Activated naive CD4-positive, alpha-beta T cell treated with anti-CD3 and anti-CD28 coated beads, Interleukin-2, amount 10 ng/mL, durations not matched to agents 7 days and 5 days (primary cell): ENCODE measurements at regions not wholly inside any gene's neighbourhood (a gene's known extent, or its start where the extent isn't known, plus 50 kb on each side); places are given as distances from the start of the nearest gene placed in this dataset.
"Not testable (repeated sequence)": the region's sequence is repeated elsewhere in the genome, so short reads cannot be mapped to it uniquely, and the experiment has no call there.

Source experiments
- CTCF ChIA-PET: fragments of 350-600 bp; sonication (Branson Sonifier 250); formaldehyde crosslinking; loops from one replicate; lab custom pipeline; 2021; ENCODE audit warnings: antibody characterized with exemption; lab: Charles Lee
- DNase-seq: peaks from one replicate; pipeline ENCODE4 v3.0.0-alpha.2; 2020
- H3K27ac Mint-ChIP-seq: one replicate; pipeline ENCODE4 v1.8.0; 2021; ENCODE audit warnings: mild to moderate bottlenecking, moderate library complexity, mixed read lengths
- H3K27me3 Mint-ChIP-seq: one replicate; pipeline ENCODE4 v1.8.0; 2021; ENCODE audit warnings: mild to moderate bottlenecking, mixed read lengths
- H3K36me3 Mint-ChIP-seq: one replicate; pipeline ENCODE4 v1.8.0; 2021; ENCODE audit warnings: mixed read lengths
- H3K4me1 Mint-ChIP-seq: one replicate; pipeline ENCODE4 v1.8.0; 2021; ENCODE audit warnings: mixed read lengths
- H3K4me3 Mint-ChIP-seq: one replicate; pipeline ENCODE4 v1.8.0; 2021; ENCODE audit warnings: mild to moderate bottlenecking, moderate library complexity, mixed read lengths
- H3K9me3 Mint-ChIP-seq: one replicate; pipeline ENCODE4 v1.8.0; 2021; ENCODE audit warnings: mixed read lengths

GRCh38 chr6:26961236-26961635, 286.3 kb upstream of the PRSS16 start:
- not testable (repeated sequence) for H3K27me3 Mint-ChIP-seq, H3K4me3 Mint-ChIP-seq

GRCh38 chr6:27002447-27002846, 245.1 kb upstream of the PRSS16 start:
- DNase-seq, result no peak
- Mint-ChIP-seq H3K9me3 (no peaks in the 10 kb centered on the region), H3K4me1 (no peaks in the 10 kb centered on the region), H3K27ac (no peak overlapping the region), H3K36me3 (no peaks in the 10 kb centered on the region), H3K27me3 (no peaks in the 10 kb centered on the region), H3K4me3 (no peak overlapping the region)
- CTCF ChIA-PET, result no interaction called here

More at GRCh38 chr6:26961236-26961635, 286.3 kb upstream of the PRSS16 start:
- DNase-seq, CTCF ChIA-PET, H3K27ac Mint-ChIP-seq, H3K36me3 Mint-ChIP-seq, H3K9me3 Mint-ChIP-seq, H3K4me1 Mint-ChIP-seq: not testable (repeated sequence)

- H3K9me3 Mint-ChIP-seq, result peaks cover 11% of the 10 kb centered on the region
- no peak for DNase-seq
- H3K4me3 Mint-ChIP-seq, result no peak overlapping the region
- no peaks in the 10 kb centered on the region for H3K4me1 Mint-ChIP-seq
- H3K27ac Mint-ChIP-seq, result no peak overlapping the region
- H3K27me3 Mint-ChIP-seq, result no peaks in the 10 kb centered on the region
- no peaks in the 10 kb centered on the region for H3K36me3 Mint-ChIP-seq
- CTCF ChIA-PET, result no interaction called here
Observed at GRCh38 chr6:27007020-27007419, 240.5 kb upstream of the PRSS16 start.

GRCh38 chr6:27008613-27009012, 238.9 kb upstream of the PRSS16 start:
- H3K27ac Mint-ChIP-seq, H3K4me1 Mint-ChIP-seq, H3K27me3 Mint-ChIP-seq, H3K36me3 Mint-ChIP-seq, CTCF ChIA-PET, H3K4me3 Mint-ChIP-seq, DNase-seq: not testable (repeated sequence)
- peaks cover 11% of the 10 kb centered on the region for H3K9me3 Mint-ChIP-seq

- H3K4me1 Mint-ChIP-seq, H3K4me3 Mint-ChIP-seq, CTCF ChIA-PET, H3K27me3 Mint-ChIP-seq, H3K27ac Mint-ChIP-seq, DNase-seq, H3K36me3 Mint-ChIP-seq: not testable (repeated sequence)
- H3K9me3 Mint-ChIP-seq, result peaks cover 19% of the 10 kb centered on the region
Observed at GRCh38 chr6:27014053-27014452, 233.4 kb upstream of the PRSS16 start.

GRCh38 chr6:27016689-27017088, 230.8 kb upstream of the PRSS16 start:
- H3K9me3 Mint-ChIP-seq, result peaks cover 11% of the 10 kb centered on the region
- H3K27me3 Mint-ChIP-seq, result peaks cover 20% of the 10 kb centered on the region
- no peak overlapping the region for H3K27ac Mint-ChIP-seq
- H3K4me3 Mint-ChIP-seq, result no peak overlapping the region
- H3K36me3 Mint-ChIP-seq, result no peaks in the 10 kb centered on the region
- CTCF ChIA-PET, result no interaction called here
- peaks cover 9% of the 10 kb centered on the region for H3K4me1 Mint-ChIP-seq
- no peak for DNase-seq

- H3K4me1 Mint-ChIP-seq, DNase-seq, H3K36me3 Mint-ChIP-seq, H3K4me3 Mint-ChIP-seq, CTCF ChIA-PET, H3K27ac Mint-ChIP-seq: not testable (repeated sequence)
- H3K9me3 Mint-ChIP-seq, result peaks cover 11% of the 10 kb centered on the region
- H3K27me3 Mint-ChIP-seq, result peaks cover 20% of the 10 kb centered on the region
Observed at GRCh38 chr6:27018401-27018800, 229.1 kb upstream of the PRSS16 start.

- no peaks in the 10 kb centered on the region for H3K36me3 Mint-ChIP-seq
- no peak overlapping the region for H3K27ac Mint-ChIP-seq
- CTCF ChIA-PET, result no interaction called here
- peak overlapping the region; percentile 47 for H3K4me3 Mint-ChIP-seq
- peaks cover 9% of the 10 kb centered on the region for H3K4me1 Mint-ChIP-seq
- DNase-seq, result peak; percentile 35
- H3K9me3 Mint-ChIP-seq, result peaks cover 10% of the 10 kb centered on the region
- peaks cover 23% of the 10 kb centered on the region for H3K27me3 Mint-ChIP-seq
Observed at GRCh38 chr6:27019651-27020552, 227.6 kb upstream of the PRSS16 start.

- H3K9me3 Mint-ChIP-seq, result peaks cover 9% of the 10 kb centered on the region
- no peaks in the 10 kb centered on the region for H3K36me3 Mint-ChIP-seq
- DNase-seq, result no peak
- no peak overlapping the region for H3K27ac Mint-ChIP-seq
- H3K4me3 Mint-ChIP-seq, result peak overlapping the region; percentile 47
- H3K27me3 Mint-ChIP-seq, result peaks cover 23% of the 10 kb centered on the region
- CTCF ChIA-PET, result no interaction called here
- peaks cover 9% of the 10 kb centered on the region for H3K4me1 Mint-ChIP-seq
Observed at GRCh38 chr6:27020553-27020880, 227.0 kb upstream of the PRSS16 start.

GRCh38 chr6:27023664-27024063, 223.8 kb upstream of the PRSS16 start:
- Mint-ChIP-seq H3K9me3 (no peaks in the 10 kb centered on the region), H3K4me3 (no peak overlapping the region), H3K36me3 (no peaks in the 10 kb centered on the region), H3K4me1 (peaks cover 9% of the 10 kb centered on the region), H3K27ac (no peak overlapping the region), H3K27me3 (peaks cover 26% of the 10 kb centered on the region)
- CTCF ChIA-PET, result no interaction called here
- no peak for DNase-seq

- H3K9me3 Mint-ChIP-seq, result no peaks in the 10 kb centered on the region
- no peak overlapping the region for H3K4me3 Mint-ChIP-seq
- peaks cover 5% of the 10 kb centered on the region for H3K4me1 Mint-ChIP-seq
- CTCF ChIA-PET, result no interaction called here
- peaks cover 14% of the 10 kb centered on the region for H3K27me3 Mint-ChIP-seq
- H3K36me3 Mint-ChIP-seq, result no peaks in the 10 kb centered on the region
- no peak overlapping the region for H3K27ac Mint-ChIP-seq
- no peak for DNase-seq
Observed at GRCh38 chr6:27025351-27025750, 222.2 kb upstream of the PRSS16 start.

- peaks cover 8% of the 10 kb centered on the region for H3K27me3 Mint-ChIP-seq
- DNase-seq, result no peak
- CTCF ChIA-PET, result no interaction called here
- H3K4me1 Mint-ChIP-seq, result no peaks in the 10 kb centered on the region
- H3K4me3 Mint-ChIP-seq, result no peak overlapping the region
- H3K9me3 Mint-ChIP-seq, result no peaks in the 10 kb centered on the region
- H3K27ac Mint-ChIP-seq, result no peak overlapping the region
- no peaks in the 10 kb centered on the region for H3K36me3 Mint-ChIP-seq
Observed at GRCh38 chr6:27026361-27026760, 221.1 kb upstream of the PRSS16 start.

- CTCF ChIA-PET, result no interaction called here
- Mint-ChIP-seq H3K27ac (no peak overlapping the region), H3K36me3 (no peaks in the 10 kb centered on the region), H3K4me1 (no peaks in the 10 kb centered on the region), H3K27me3 (peaks cover 8% of the 10 kb centered on the region), H3K9me3 (no peaks in the 10 kb centered on the region), H3K4me3 (no peak overlapping the region)
- no peak for DNase-seq
Observed at GRCh38 chr6:27031302-27031701, 216.2 kb upstream of the PRSS16 start.

GRCh38 chr6:27038498-27038897, 209.0 kb upstream of the PRSS16 start:
- H3K9me3 Mint-ChIP-seq, result no peaks in the 10 kb centered on the region
- H3K4me1 Mint-ChIP-seq, result no peaks in the 10 kb centered on the region
- no peak for DNase-seq
- no peaks in the 10 kb centered on the region for H3K36me3 Mint-ChIP-seq
- peaks cover 16% of the 10 kb centered on the region for H3K27me3 Mint-ChIP-seq
- CTCF ChIA-PET, result interaction anchor here (0.7 kb wide), 1 partner anchor 534 kb away, joined by 3 read pairs; no protein-coding TSS in a partner anchor
- H3K27ac Mint-ChIP-seq, result no peak overlapping the region
- H3K4me3 Mint-ChIP-seq, result no peak overlapping the region
